ENCODE measurements at regions not wholly inside any gene's neighbourhood (a gene's known extent, or its start where the extent isn't known, plus 50 kb on each side); places are given as distances from the start of the nearest gene placed in this dataset.

- no peak for DNase-seq
Observed at GRCh38 chr5:74143151-74143550, 497.4 kb downstream of the ENC1 start.

GRCh38 chr5:74141053-74141452, 499.5 kb downstream of the ENC1 start:
- DNase-seq: no peak

GRCh38 chr5:74140409-74140808, 500.1 kb downstream of the ENC1 start:
- DNase-seq: no peak

GRCh38 chr5:74139589-74139988, 500.9 kb downstream of the ENC1 start:
- DNase-seq: no peak

GRCh38 chr5:74138721-74139120, 501.8 kb downstream of the ENC1 start:
- DNase-seq: no peak

- DNase-seq: no peak
Observed at GRCh38 chr5:74136276-74136825, 504.2 kb downstream of the ENC1 start.

GRCh38 chr5:74135033-74135432, 505.5 kb downstream of the ENC1 start:
- no peak for DNase-seq

GRCh38 chr5:74132485-74132884, 506.5 kb downstream of the ARHGEF28 start:
- no peak for DNase-seq

- no peak for DNase-seq
Observed at GRCh38 chr5:74131250-74131649, 505.3 kb downstream of the ARHGEF28 start.

- DNase-seq: no peak
Observed at GRCh38 chr5:74130155-74130897, 504.3 kb downstream of the ARHGEF28 start.

GRCh38 chr5:74127381-74128320, 501.7 kb downstream of the ARHGEF28 start:
- DNase-seq: no peak

- DNase-seq: no peak
Observed at GRCh38 chr5:74126294-74126693, 500.3 kb downstream of the ARHGEF28 start.

GRCh38 chr5:74124826-74125225, 498.8 kb downstream of the ARHGEF28 start:
- DNase-seq: no peak

GRCh38 chr5:74123929-74124328, 497.9 kb downstream of the ARHGEF28 start:
- no peak for DNase-seq

- DNase-seq: no peak
Observed at GRCh38 chr5:74122979-74123590, 497.1 kb downstream of the ARHGEF28 start.

- no peak for DNase-seq
Observed at GRCh38 chr5:74122175-74122574, 496.2 kb downstream of the ARHGEF28 start.

GRCh38 chr5:74120585-74120984, 494.6 kb downstream of the ARHGEF28 start:
- DNase-seq: no peak

- no peak for DNase-seq
Observed at GRCh38 chr5:74118071-74118470, 492.1 kb downstream of the ARHGEF28 start.

GRCh38 chr5:74116984-74117383, 491.0 kb downstream of the ARHGEF28 start:
- no peak for DNase-seq

GRCh38 chr5:74116266-74116665, 490.3 kb downstream of the ARHGEF28 start:
- no peak for DNase-seq

- no peak for DNase-seq
Observed at GRCh38 chr5:74113927-74114326, 487.9 kb downstream of the ARHGEF28 start.

- no peak for DNase-seq
Observed at GRCh38 chr5:74113196-74113540, 487.2 kb downstream of the ARHGEF28 start.
